Mucosa of gallbladder (tissue), 1 donor: ENCODE measurements at regions not wholly inside any gene's neighbourhood (a gene's known extent, or its start where the extent isn't known, plus 50 kb on each side); places are given as distances from the start of the nearest gene placed in this dataset.
"Not testable (repeated sequence)": the region's sequence is repeated elsewhere in the genome, so short reads cannot be mapped to it uniquely, and the experiment has no call there.

Source experiments
- DNase-seq: peaks from one replicate; pipeline ENCODE4 v3.0.0-alpha.2; 2020; ENCODE audit warnings: low spot score
- donor health status: DM: no; HTN: no; CAD: no.

DNA sequence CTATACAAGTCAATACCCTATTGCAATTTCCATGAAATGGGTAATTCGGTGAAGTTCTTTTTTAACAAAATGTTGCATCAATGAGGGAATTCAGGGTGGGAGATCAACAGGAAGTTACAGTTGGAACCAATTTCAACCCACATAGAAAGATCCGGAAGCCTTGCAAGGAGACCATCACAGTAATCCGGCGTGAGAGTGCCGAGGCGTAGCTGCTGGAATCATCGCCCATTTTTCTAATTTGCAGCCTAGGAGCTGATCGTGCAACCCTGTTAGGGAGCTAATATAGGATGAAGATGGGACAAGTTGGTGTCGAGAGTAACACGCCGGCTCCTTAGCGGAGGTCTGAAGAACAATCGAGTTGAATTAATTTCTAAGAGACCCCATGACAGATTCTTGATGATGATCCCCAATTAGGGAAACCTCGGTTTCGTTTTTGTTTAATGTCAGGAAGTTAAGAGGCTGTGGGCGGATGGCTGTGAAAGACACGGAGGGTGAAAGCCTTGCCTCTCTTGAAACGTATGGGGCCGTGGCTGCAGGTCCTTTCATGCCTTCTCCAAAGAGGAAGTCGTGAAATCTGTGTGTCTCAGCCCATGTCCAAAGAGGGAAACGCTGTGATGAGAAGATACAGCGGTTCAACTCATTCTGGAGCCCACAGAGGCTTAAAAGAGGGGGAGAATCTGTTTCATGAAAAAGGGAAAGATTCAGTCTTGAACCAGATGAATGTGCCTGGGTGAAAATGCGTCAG is 51.2 kb upstream of the CARD11 start:
- DNase-seq = peak; percentile 19

- no peak for DNase-seq
Observed at GRCh38 chr7:3097734-3098133, 54.1 kb upstream of the CARD11 start.

DNA sequence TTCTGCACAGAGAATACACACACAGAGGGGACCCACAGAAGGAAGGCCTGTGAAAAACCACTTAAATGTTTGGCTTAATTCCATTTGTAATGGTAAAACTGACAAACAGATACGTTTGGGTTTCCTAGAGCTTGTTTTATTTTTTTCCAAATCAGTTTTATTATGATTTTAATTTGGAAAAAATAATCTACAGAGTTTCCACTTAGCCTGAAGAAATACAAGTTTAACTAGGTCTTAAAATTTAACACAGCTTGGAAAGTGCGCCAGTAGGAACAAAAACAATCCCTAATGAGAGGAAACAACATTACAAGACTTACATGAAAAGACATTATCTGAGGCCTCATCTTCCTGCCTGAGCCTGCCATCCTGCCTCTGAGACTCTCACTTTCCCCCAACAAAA is 58.5 kb upstream of the CARD11 start:
- DNase-seq = no peak

- no peak for DNase-seq
Observed at GRCh38 chr7:3103614-3104398, 60.1 kb upstream of the CARD11 start.

DNA sequence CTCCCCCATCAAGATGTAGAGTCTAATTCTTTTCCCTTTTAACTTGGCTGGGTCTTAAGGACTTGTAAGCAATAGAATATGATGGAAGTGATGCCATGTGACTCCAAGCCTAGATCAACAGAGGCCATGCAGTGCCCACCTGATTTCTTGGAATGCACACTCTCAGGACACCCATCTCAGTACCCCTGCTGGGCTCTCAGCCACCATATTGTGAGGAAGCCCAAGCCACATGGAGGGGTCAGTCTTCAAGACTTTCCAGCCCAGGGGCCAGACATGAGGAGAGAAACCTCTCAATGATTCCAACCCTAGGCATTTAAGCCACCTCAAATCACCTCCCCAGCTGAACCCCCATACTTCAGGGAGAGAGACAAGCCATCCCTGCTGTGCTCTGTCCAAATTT is 62.2 kb upstream of the CARD11 start:
- no peak for DNase-seq

DNA sequence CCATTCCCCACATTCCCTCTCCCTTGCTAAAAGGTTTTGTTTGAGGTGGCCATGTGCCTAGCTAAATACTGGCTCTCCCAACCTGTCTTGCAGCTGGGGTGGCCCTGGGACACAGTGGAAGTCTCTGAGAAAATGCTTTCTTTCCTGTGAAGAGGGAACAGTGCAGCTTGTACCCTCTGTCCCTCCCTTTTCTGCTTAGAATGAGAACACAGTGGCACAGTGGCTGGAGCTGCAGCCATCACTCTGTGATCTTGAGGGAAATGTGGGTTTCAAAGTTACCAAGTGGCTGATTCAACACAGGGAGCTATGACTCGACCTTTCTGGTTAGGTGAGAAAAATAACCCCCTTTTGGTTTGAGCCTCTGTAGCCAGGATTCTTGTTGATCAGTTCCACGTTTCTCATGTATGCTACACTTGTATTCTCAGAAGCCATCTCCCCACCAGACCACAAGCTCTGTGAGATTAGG is 62.7 kb upstream of the CARD11 start:
- no peak for DNase-seq

DNA sequence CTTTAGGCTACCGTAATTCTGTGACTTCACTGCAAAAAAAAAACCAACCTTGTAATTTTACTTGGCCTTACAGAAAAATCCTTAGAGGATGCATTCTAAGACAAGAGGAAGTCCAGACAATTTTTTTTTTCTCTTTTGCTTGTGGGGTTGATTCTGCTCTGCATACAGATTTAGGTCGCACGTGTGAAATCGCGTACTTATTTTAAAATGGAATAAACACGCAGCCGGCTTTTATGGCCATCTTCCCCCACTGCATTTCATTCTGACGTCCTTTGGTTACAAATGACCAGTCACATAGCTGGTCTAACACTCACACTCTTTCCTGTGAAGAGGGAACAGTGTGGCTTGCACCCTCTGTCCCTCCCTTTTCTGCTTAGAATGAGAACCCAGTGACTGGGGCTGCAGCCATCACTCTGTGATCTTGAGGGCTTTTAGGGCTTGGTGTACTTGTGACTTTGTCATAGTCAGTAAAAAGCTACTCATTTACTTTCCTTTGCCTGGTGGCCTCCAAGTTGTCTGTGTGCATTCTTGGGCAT is 63.6 kb upstream of the CARD11 start:
- no peak for DNase-seq

- DNase-seq = no peak
Observed at GRCh38 chr7:3107889-3108570, 64.4 kb upstream of the CARD11 start.

DNA sequence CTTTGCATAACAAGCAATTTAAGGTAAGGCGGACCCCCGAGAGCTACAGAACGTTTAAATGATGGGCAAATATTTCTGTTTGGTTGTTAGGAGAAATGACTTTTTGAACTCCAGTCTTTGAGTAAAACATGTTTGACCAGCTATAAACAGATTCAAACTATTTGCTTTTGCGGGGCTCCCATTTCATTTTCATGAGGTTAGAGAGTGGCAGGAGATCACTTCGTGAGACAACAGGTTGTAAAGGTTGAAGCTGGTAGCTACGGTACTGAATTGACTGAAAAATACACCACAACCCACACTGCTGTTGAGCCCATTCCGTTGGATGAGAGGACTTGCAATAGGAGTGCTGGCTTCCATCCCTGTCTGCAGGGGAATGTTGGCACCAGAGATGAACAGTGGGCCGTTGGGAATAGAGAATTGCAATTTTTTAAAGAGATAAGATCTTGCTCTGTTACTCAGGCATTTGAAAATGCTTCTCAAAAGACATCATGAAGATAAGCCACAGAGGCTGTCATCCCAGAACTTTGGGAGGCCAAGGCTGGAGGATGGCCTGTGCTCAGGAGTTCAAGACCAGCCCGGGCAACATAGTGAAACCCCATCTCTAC is 65.7 kb upstream of the CARD11 start:
- no peak for DNase-seq

- no peak for DNase-seq
Observed at GRCh38 chr7:3112479-3113134, 68.9 kb upstream of the CARD11 start.

DNA sequence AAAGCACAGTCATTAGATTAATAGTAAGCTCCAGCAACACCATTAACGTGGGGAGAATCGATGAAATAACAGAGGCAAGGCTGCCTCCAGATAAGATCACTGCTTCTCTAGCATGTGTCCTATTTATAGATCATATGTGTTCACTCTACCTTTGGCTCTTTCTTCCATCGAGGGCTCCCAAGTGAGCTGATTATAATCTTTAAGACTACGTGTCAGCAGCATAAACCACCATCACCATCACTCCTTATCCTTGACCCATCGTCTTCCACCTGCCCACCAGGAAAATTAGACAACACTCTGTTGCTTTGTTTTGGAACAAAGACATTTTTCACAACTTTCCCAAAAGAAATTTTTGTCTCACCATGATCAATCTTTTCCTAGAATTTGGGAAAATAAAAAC is 71.2 kb upstream of the CARD11 start:
- no peak for DNase-seq

GRCh38 chr7:3117081-3117480 is 73.4 kb upstream of the CARD11 start:
- no peak for DNase-seq

DNA sequence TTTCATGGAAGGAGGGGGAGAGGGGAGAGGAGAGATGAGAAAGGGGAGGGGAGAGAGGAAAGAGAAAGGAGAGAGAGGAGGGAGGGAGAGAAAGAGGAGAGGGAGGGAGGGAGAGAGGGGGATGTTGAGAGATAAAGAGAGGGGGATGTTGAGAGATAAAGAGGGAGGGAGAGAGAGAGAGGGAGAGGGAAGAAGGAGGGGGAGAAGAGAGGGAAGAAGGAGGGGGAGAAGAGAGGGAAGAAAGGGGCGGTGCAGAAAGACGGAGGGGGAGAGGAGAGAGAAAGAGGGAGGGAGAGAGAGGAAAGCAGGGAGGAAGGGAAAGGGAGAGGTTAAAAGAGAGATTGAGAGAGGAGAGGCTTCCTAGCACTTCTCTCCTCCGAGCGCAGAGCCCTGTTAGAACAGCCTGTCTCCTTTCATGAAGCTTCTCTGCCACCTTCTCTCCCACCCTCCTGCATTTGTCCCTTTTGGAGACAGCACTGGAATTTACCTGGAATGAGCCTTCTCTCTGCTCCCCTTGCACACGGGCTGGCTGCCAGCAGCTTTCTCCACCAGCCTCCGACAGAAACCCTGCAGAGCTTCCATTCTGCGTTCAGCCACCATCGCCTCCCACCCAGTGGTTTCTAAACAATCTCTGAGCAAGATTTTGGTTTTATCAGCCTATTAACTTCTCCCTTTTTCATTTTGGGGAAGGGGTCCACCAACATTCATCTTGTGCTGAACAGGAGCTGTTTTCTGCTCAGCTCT is 74.0 kb upstream of the CARD11 start:
- no peak for DNase-seq

DNA sequence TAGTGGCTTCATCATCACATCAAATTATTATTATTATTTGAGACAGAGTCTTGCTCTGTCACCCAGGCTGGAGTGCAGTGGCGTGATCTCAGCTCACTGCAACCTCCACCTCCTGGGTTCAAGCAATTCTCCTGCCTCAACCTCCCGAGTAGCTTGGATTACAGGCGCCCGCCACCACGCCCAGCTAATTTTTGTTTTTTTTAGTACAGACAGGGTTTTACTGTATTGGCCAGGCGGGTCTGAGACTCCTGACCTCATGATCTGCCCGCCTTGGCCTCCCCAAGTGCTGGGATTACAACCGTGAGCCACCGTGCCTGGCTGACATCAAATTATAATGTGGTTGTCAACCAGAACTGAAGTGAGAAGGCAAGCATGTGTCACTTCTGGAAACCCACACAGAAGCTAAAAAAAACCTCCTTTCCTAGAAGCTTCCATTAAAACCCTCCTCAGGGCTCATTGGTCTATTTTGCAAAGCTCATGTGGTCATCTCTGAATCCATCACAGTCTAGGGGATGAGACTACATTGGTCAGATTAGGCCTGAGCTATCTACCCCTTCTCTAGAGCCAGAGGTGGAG is 75.8 kb upstream of the CARD11 start:
- not testable (repeated sequence) for DNase-seq

DNA sequence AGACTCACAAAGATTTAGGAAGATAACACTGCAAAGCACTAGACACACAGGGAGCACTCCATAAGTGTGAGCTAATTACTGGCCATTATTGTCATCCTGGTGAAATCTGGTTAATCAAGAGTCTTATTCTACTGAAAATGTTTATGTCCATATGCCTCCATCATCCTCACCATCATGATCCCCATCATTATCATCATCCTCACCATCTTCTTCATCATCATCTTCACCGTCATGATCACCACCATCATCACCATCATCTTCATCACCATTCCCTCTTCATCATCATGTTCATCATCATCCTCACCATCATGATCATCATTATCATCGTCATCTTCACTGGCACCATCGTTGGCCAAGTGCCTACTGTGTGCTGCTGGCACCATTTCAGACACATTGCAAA is 76.3 kb upstream of the CARD11 start:
- no peak for DNase-seq

- DNase-seq = no peak
Observed at GRCh38 chr7:3120513-3120912, 76.8 kb upstream of the CARD11 start.

- no peak for DNase-seq
Observed at GRCh38 chr7:3128857-3129490, 85.3 kb upstream of the CARD11 start.

DNA sequence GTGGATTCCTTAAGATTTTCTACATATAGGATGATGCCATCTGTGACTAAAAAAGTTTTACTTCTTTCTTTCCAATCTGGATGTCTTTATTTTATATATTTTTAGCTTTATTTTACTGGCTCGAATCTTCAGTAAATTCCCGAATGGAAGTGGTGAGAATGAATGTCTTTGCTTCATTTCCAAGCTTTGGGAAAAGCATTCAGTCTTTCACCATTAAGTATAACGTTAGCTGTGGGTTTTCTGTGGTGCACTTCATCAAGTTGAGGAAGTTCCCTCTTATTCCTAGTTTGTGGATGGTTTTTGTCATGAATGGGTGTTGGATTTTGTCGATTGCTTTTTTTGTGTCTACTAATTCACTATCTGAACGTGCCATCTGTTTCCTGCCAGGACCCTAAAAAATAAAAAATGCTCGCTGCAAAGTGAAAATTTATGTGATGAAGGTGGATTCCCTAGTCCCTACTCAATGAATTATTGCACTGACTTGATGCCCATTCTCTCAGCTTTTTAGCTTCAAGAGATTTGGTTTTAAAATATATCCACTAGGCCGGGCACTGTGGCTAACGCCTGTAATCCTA is 90.2 kb upstream of the CARD11 start:
- no peak for DNase-seq

GRCh38 chr7:3134745-3135144 is 91.1 kb upstream of the CARD11 start:
- DNase-seq = no peak

- no peak for DNase-seq
Observed at GRCh38 chr7:3135626-3136025, 92.0 kb upstream of the CARD11 start.
